Osteoblast (primary cell): ENCODE measurements at regions not wholly inside any gene's neighbourhood (a gene's known extent, or its start where the extent isn't known, plus 50 kb on each side); places are given as distances from the start of the nearest gene placed in this dataset.

Experiments used
- DNase-seq: peaks from one replicate; pipeline ENCODE4 v3.0.0; 2011; ENCODE audit warnings: low spot score, mixed read lengths; ENCODE audit not compliant: insufficient read length; ENCODE audit errors: missing footprints
- H2AFZ ChIP-seq: 2 replicates; pipeline ENCODE4 v1.6.0; 2011; ENCODE audit warnings: mild to moderate bottlenecking, low read length
- H3K27ac ChIP-seq: 2 replicates; pipeline ENCODE4 v1.5.1; 2011; ENCODE audit warnings: mild to moderate bottlenecking, low read depth, low read length, moderate library complexity
- H3K27me3 ChIP-seq: 2 replicates; pipeline ENCODE4 v1.6.0; 2012; ENCODE audit warnings: mild to moderate bottlenecking, control low read depth, inconsistent platforms, low read length, moderate library complexity; ENCODE audit not compliant: insufficient read depth
- H3K36me3 ChIP-seq: 2 replicates; pipeline ENCODE4 v1.5.1; 2011; ENCODE audit warnings: mild to moderate bottlenecking, low read length, control low read depth, moderate library complexity; ENCODE audit not compliant: insufficient read depth
- H3K4me1 ChIP-seq: 2 replicates; pipeline ENCODE4 v1.5.1; 2011; ENCODE audit warnings: mild to moderate bottlenecking, low read length, control low read depth, moderate library complexity; ENCODE audit not compliant: insufficient read depth
- H3K4me2 ChIP-seq: 2 replicates; pipeline ENCODE4 v1.6.0; 2011; ENCODE audit warnings: mild to moderate bottlenecking, low read length; ENCODE audit not compliant: insufficient read depth
- H3K4me3 ChIP-seq: fragments of 200-600 bp; sonication (generic); 3 replicates; pipeline ENCODE4 v1.5.1; 2012; ENCODE audit warnings: mild to moderate bottlenecking, low read length, inconsistent platforms; ENCODE audit not compliant: insufficient read depth
- H3K79me2 ChIP-seq: 2 replicates; pipeline ENCODE4 v1.6.0; 2012; ENCODE audit warnings: mild to moderate bottlenecking, low read length, control low read depth, inconsistent platforms; ENCODE audit not compliant: insufficient read depth
- H3K9me3 ChIP-seq: 2 replicates; pipeline ENCODE4 v1.5.1; 2011; ENCODE audit warnings: low read depth, low read length, control low read depth
- H4K20me1 ChIP-seq: 2 replicates; pipeline ENCODE4 v1.6.0; 2012; ENCODE audit warnings: mild to moderate bottlenecking, low read length, control low read depth; ENCODE audit not compliant: insufficient read depth
- TF ChIP-seq, protein P1 (sequence below): IDR thresholded peaks from 2 replicates; pipeline ENCODE4 v1.5.1; 2011; ENCODE audit warnings: mild to moderate bottlenecking, low read depth, low read length, moderate library complexity; ENCODE audit errors: extremely low read depth

DNA sequence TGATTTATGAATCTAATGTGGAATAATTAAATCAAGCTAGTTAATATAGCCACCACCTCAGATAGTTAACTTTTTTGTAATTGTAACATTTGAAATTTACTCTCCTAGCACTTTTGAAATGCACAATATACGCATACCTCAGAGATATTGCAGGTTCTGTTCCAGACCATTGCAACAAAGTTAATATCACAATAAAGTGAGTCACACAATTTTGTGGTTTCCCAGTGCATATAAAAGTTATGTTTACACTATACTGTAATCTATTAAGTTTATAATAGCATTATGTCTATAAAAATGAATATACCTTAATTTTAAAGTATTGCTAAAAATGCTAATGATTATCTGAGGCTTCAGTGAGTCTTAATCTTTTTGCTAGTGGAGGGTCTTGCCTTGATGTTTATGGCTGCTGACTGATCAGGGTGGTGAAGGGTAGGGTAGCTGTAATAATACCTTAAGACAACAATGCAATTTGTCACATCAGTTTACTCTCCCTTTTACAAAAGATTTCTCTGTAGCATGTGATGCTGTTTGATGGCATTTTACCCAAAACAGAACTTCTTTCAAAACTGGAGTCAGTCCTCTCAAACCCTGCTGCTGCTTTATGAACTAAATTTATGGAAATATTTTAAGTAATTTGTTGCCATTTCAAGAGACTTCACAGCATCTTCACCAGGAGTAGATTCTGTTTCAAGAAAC is 235.1 kb upstream of the ADAMTSL1 start:
- peaks cover 24% of the 10 kb centered on the region for H3K4me1 ChIP-seq
- H4K20me1 ChIP-seq = no peaks in the 10 kb centered on the region
- TF ChIP-seq, protein P1, sequence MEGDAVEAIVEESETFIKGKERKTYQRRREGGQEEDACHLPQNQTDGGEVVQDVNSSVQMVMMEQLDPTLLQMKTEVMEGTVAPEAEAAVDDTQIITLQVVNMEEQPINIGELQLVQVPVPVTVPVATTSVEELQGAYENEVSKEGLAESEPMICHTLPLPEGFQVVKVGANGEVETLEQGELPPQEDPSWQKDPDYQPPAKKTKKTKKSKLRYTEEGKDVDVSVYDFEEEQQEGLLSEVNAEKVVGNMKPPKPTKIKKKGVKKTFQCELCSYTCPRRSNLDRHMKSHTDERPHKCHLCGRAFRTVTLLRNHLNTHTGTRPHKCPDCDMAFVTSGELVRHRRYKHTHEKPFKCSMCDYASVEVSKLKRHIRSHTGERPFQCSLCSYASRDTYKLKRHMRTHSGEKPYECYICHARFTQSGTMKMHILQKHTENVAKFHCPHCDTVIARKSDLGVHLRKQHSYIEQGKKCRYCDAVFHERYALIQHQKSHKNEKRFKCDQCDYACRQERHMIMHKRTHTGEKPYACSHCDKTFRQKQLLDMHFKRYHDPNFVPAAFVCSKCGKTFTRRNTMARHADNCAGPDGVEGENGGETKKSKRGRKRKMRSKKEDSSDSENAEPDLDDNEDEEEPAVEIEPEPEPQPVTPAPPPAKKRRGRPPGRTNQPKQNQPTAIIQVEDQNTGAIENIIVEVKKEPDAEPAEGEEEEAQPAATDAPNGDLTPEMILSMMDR = no peak
- H3K27ac ChIP-seq = peak overlapping the region; percentile 84
- H2AFZ ChIP-seq = no peak overlapping the region
- H3K36me3 ChIP-seq = no peaks in the 10 kb centered on the region
- no peak for DNase-seq
- H3K4me3 ChIP-seq = no peak overlapping the region
- H3K4me2 ChIP-seq = peak overlapping the region; percentile 77
- H3K27me3 ChIP-seq = no peaks in the 10 kb centered on the region
- H3K9me3 ChIP-seq = no peaks in the 10 kb centered on the region
- no peaks in the 10 kb centered on the region for H3K79me2 ChIP-seq

DNA sequence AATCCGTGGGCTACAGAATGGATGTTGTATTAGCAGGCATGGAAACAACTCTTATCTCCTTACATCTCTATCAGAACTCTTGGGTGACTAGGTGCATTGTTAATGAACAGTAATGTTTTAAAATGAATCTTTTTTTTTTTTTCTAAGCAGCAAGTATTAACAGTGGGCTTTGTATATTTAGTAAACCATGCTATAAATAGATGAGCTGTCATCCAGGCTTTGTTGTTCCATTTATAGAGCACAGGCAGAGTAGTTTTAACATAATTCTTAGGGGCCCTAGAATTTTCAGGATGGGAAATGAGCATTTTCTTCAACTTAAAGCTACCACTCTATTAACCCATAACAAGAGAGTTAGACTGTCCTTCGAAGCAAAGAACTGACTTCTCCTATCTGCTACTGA is 233.7 kb upstream of the ADAMTSL1 start:
- no peak overlapping the region for H3K4me2 ChIP-seq
- DNase-seq = no peak
- H3K27ac ChIP-seq = no peak overlapping the region
- no peaks in the 10 kb centered on the region for H3K27me3 ChIP-seq
- peaks cover 24% of the 10 kb centered on the region for H3K4me1 ChIP-seq
- no peak overlapping the region for H2AFZ ChIP-seq
- H3K9me3 ChIP-seq = no peaks in the 10 kb centered on the region
- no peaks in the 10 kb centered on the region for H4K20me1 ChIP-seq
- no peaks in the 10 kb centered on the region for H3K36me3 ChIP-seq
- H3K4me3 ChIP-seq = no peak overlapping the region
- no peaks in the 10 kb centered on the region for H3K79me2 ChIP-seq
- TF ChIP-seq, protein P1 = no peak

DNA sequence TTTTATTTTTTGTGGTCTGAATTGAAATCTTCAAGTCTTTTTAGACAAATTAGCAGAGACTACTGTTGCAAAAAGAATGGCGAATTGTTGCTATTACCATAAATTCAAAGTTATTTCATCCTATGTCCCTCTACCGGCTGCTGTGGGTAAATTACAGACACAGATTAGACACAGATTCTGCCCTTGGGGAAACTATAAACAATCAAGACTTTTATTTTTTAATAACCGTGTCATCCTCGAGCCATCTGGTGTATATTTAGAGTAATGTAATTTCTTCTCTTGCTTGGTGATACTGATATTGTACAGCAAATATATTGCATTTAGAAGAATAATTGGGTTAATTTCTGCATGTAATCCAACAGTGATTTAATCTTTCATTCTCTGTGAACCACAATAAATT is 228.0 kb upstream of the ADAMTSL1 start:
- Histone ChIP-seq H4K20me1 (no peaks in the 10 kb centered on the region), H3K27me3 (no peaks in the 10 kb centered on the region), H3K36me3 (no peaks in the 10 kb centered on the region), H2AFZ (no peak overlapping the region), H3K4me1 (peaks cover 5% of the 10 kb centered on the region), H3K9me3 (no peaks in the 10 kb centered on the region), H3K4me2 (no peak overlapping the region), H3K79me2 (no peaks in the 10 kb centered on the region), H3K4me3 (no peak overlapping the region), H3K27ac (no peak overlapping the region)
- DNase-seq = no peak
- TF ChIP-seq, protein P1 = no peak

DNA sequence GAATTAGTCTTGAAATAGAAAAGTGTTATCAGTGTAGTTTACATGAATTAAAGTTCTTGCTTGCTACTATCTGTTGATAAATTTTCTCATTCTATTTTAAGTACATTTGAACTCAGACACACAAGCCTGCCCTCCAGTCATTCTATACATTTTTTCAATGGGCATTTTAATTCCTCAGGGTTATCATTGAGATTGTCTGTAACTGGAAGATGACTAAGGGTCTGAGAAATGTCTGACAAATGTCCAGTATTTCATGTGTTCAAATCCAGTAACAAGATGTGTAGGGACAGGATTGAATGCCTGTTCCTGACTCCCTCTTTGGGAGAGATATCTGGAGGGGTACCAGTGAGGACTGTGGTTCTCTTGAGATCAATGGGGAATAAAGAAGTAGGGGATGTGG is 223.9 kb upstream of the ADAMTSL1 start:
- H3K4me3 ChIP-seq = no peak overlapping the region
- no peak for DNase-seq
- no peaks in the 10 kb centered on the region for H3K79me2 ChIP-seq
- no peaks in the 10 kb centered on the region for H4K20me1 ChIP-seq
- no peaks in the 10 kb centered on the region for H3K9me3 ChIP-seq
- H2AFZ ChIP-seq = no peak overlapping the region
- no peak overlapping the region for H3K27ac ChIP-seq
- H3K27me3 ChIP-seq = no peaks in the 10 kb centered on the region
- H3K4me1 ChIP-seq = peaks cover 5% of the 10 kb centered on the region
- TF ChIP-seq, protein P1 = no peak
- no peak overlapping the region for H3K4me2 ChIP-seq
- H3K36me3 ChIP-seq = no peaks in the 10 kb centered on the region
